D721Med (cell line): ENCODE measurements at regions not wholly inside any gene's neighbourhood (a gene's known extent, or its start where the extent isn't known, plus 50 kb on each side); places are given as distances from the start of the nearest gene placed in this dataset.

ENCODE experiments used
- DNase-seq: peaks from one replicate; pipeline ENCODE4 v3.0.0; 2011; ENCODE audit warnings: low spot score; ENCODE audit not compliant: insufficient read length
- FAIRE-seq: peaks from 2 replicates; lab custom pipeline; 2011; peaks lifted over from hg19 to GRCh38; lab: Jason Lieb, UNC
- TF ChIP-seq, protein P1 (sequence below): IDR thresholded peaks from 2 replicates; pipeline ENCODE4 v1.5.1; 2012; ENCODE audit warnings: mild to moderate bottlenecking, control low read depth; ENCODE audit not compliant: insufficient read depth; ENCODE audit errors: missing control alignments

DNA sequence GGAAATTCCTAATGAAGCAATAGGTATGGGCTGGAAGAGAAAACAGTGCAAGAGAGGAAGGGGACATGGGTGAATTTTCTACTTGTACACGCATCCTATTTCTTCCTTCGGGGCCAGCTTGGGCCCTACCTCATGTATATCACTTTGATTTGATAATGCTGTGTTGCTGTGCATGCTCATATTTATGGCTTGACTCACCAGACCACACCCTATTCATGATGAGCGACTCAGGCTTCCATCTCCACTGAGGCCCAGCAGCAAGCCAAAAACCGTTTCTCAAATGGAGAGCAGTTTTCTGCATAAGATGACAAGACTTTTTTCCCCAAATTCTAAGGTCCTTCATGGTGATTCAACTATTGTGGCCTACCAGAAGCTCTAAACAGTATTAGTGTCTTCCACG is 2039.1 kb upstream of the CDH9 start:
- FAIRE-seq (no peak), DNase-seq (no peak)
- TF ChIP-seq, protein P1, sequence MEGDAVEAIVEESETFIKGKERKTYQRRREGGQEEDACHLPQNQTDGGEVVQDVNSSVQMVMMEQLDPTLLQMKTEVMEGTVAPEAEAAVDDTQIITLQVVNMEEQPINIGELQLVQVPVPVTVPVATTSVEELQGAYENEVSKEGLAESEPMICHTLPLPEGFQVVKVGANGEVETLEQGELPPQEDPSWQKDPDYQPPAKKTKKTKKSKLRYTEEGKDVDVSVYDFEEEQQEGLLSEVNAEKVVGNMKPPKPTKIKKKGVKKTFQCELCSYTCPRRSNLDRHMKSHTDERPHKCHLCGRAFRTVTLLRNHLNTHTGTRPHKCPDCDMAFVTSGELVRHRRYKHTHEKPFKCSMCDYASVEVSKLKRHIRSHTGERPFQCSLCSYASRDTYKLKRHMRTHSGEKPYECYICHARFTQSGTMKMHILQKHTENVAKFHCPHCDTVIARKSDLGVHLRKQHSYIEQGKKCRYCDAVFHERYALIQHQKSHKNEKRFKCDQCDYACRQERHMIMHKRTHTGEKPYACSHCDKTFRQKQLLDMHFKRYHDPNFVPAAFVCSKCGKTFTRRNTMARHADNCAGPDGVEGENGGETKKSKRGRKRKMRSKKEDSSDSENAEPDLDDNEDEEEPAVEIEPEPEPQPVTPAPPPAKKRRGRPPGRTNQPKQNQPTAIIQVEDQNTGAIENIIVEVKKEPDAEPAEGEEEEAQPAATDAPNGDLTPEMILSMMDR: no peak

DNA sequence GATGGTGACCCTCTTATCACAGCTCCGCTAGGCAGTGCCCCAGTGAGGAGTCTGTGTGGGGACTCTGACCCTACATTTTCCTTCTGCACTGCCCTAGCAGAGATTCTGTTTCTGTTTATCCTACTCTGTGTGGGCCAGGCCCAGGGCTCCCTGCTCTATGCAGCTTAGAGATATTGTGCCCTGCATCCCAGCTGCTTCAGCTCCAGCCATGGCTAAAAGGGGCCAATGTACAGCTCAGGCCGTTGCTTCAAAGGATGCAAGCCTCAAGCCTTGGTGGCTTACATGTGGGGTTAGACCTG is 2030.7 kb upstream of the CDH9 start:
- FAIRE-seq (no peak), DNase-seq (no peak)

DNA sequence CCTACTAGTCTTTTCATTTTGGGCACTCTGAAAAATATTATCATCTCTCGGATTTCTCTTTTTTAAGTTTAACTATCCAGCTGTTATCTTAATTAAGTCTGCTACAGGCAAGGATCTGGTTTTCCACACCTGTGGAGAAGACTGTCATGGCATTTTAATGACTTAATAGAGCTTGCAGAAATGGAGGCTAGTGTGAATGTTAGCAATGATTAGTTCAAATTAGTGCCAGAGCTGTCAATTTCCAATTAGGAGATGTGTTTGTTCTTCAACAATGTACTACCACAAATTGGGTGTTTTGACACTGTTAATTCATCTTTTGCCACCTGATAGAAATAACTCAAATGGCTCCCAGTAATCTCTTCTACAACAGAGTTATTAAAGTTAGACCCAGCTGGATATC is 2023.0 kb upstream of the CDH9 start:
- FAIRE-seq (no peak), DNase-seq (no peak)
- TF ChIP-seq, protein P1: no peak

More for the DNA sequence above, 2030.7 kb upstream of the CDH9 start:
- TF ChIP-seq, protein P1: no peak

DNA sequence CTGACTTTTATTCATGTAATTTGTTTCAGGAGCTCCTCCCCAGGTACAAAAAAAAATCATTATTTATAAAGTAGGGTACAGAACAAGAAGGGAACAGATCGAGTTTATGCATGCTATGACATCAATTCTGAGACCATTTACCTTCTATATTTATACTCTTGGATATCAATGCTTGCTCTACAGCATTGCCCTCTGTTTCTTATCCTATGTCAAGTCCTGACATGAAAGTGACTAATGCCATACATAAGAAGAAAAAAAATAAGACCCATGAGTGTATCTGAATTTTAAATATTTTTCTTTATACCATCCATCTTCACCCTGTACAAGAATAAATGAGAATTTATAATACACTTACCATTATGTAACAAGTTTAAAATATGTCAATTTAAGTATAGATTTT is 2016.3 kb upstream of the CDH9 start:
- TF ChIP-seq, protein P1: no peak
- FAIRE-seq (no peak), DNase-seq (no peak)

DNA sequence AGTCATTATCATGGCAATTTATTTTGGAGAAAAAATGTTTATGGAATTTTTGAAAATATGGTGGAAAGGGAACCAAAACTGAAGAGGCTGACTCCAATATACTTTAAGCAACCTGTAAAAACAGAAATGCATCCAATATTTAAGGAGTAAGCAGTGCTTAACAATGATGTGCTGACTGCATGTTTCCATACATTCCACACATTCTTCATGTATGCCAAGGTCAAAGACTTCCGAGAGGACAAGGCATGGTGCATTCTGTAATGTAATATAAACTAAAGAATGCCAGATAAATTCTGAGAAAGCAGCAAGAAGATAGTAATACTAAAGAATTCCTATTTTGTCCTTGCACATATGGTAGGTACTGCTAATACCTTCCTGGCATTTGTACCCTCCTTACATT is 2015.9 kb upstream of the CDH9 start:
- DNase-seq (no peak), FAIRE-seq (no peak)
- TF ChIP-seq, protein P1: no peak

DNA sequence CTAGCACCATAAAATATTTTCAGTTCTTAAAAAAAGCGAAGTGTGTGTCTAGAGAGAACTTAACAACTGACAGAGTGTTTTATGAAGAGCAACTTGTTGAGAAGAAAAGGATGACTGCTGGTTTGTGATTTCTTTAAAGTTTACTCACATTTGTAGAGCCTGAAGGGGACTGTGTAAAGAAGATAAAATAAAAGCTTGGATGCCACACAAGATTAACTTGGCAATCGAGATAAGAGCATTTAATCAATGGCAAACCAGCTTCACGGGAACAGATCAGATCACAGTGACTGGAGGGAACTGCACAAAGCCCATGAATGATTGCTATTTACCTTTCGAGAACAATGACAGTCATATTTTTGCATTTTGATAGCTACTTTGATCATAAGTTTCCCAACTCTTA is 2013.1 kb upstream of the CDH9 start:
- DNase-seq: no peak

DNA sequence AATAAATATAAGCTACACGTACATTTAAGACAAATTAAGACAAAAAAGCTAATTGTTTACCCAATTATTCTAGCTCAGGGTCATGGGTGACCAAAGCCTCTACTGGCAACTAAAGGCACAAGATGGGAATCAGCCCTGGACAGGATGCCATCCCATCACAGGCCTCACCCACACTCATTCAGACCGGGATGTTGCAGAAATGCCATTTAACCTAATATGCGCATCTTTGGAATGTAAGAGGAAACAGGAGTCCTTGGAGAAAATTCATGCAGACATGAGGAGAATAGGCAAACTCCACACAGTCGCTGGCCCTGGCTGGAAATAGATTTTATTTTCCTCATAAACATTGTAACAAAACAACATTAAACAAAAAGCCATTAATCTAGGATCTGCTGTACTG is 2003.8 kb upstream of the CDH9 start:
- TF ChIP-seq, protein P1: no peak
- FAIRE-seq: no peak
- no peak for DNase-seq

More for the DNA sequence above, 2013.1 kb upstream of the CDH9 start:
- TF ChIP-seq, protein P1: no peak
- FAIRE-seq: no peak
